ENCODE measurements at regions not wholly inside any gene's neighbourhood (a gene's known extent, or its start where the extent isn't known, plus 50 kb on each side); places are given as distances from the start of the nearest gene placed in this dataset.

DNA sequence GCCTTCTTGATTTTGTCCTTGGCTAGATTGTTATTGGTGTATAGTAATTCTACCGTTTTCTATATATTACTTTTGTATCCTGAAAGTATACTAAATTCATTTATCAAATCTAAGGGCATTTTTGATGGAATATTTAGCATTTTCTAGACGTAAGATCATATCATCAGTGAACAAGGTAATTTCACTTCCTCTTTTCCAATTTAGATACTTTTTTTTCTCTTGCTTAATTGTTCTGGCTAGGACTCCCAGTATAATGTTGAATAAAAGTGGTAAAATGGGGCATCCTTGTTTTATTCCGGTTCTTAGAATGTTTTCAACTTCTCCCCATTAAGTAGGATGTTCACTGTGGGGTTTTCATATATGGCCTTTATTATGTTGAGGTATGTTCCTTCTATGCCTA lies 260.7 kb downstream of the POLR1F start:
- no peak for DNase-seq (ENCODE audit: low read depth in 2 of 2)

- DNase-seq (ENCODE audit: low read depth in 2 of 2) = no peak
Observed at GRCh38 chr7:19442016-19442785, 266.6 kb downstream of the POLR1F start.

- no peak for DNase-seq (ENCODE audit: low read depth in 2 of 2)
Observed at GRCh38 chr7:19439517-19439916, 269.3 kb downstream of the POLR1F start.

GRCh38 chr7:19437446-19437845 lies 271.4 kb downstream of the POLR1F start:
- no peak for DNase-seq (ENCODE audit: low read depth in 2 of 2)

DNA sequence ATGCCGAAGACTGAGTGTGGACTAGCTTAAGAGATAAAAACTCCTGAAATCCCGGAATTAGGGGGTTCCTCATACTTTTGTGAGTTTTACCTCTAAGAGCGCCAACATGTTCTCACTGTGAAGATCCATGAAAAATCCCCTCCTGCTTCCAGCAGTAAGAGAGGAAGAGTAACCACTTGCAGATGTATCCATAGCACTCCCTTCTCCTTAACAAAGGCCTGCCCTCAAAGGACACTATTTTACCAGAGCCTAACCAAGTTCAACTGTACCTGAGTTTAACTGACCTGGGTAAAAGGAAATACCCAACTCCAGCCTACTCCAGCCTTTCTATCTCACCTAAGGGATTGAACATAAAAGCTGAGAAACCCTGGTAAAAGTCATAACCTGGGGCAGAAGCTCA lies 280.9 kb downstream of the POLR1F start:
- DNase-seq (ENCODE audit: low read depth in 2 of 2) = no peak

- no peak for DNase-seq (ENCODE audit: low read depth in 2 of 2)
Observed at GRCh38 chr7:19421861-19422260, 276.6 kb upstream of the FERD3L start.

DNA sequence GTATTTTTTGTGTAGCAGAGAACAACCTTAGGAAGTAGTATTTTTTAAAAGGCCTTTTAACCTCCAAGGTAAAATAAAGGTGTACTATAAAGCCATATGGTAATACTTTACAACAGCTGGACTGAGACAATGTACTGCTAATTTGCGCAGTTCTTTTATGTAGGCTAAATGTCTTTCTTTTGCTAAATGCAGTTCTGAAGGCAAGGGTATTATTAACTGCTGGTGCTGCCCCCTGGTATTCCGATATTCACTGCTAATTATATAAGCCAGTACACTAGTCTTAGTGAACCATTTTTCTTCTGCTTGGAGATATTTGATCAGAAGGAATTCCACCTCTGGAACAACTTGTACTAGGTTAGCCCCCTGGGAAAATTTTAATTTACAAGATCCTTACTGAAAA lies 272.0 kb upstream of the FERD3L start:
- no peak for DNase-seq (ENCODE audit: low read depth in 2 of 2)

DNA sequence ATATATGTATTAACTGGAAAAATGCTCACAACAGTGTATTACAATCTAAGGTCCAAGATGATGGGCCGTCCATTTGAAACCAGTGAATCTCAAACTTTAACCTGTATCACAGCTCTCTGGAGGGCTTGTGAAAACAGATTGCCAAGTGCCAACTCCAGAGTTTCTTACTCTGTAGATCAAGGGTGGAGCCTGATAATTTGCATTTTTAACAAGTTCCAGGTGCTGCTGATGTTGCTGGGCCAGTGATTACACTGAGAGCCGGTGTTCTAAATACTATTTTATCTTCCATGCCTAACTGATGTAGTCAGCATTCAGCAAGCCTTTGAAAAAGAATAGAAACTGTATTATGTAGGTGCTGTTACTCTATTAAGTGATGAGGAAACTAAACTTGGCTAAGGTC lies 269.9 kb upstream of the FERD3L start:
- no peak for DNase-seq (ENCODE audit: low read depth in 2 of 2)

- no peak for DNase-seq (ENCODE audit: low read depth in 2 of 2)
Observed at GRCh38 chr7:19413443-19413965, 268.3 kb upstream of the FERD3L start.

DNA sequence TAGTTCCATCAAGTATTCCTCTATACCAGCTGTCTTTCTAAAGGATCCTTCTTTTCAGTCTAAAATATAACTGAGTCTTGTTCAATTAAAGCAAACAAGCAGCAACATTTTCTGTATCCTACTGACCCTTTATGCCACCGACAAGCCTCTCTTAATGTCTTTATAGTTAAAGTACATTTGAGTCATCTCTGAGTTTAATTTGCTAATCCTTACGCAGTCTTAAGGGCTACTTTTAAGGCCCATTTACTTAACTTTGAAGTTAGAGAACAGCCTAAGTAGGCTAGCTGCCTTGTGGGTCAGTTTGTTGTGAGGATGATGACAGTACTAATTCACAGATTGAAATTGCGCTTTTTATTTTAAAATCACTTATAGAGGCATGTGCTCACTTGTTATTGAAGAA lies 265.5 kb upstream of the FERD3L start:
- DNase-seq (ENCODE audit: low read depth in 2 of 2) = no peak

- DNase-seq (ENCODE audit: low read depth in 2 of 2) = no peak
Observed at GRCh38 chr7:19410106-19410505, 264.9 kb upstream of the FERD3L start.

GRCh38 chr7:19408706-19409220 lies 263.5 kb upstream of the FERD3L start:
- no peak for DNase-seq (ENCODE audit: low read depth in 2 of 2)

DNA sequence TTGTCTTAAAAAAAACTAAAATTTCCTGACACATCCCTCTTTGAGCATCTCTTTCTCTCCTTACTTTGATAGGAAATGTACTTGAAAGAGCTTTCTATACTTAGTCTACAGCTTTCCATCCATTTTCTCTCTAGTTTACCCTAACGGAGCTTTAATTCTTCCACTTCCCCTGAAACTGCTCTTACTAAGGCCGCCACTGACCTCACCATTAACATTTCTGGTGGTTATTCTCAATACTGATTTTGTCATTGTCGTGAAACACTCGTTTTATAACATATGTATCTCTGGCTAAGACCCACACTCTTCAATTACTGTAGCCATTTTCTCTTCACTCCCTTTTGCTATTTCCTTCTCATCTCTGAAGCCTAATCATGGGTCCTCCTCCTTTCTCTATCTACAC lies 262.0 kb upstream of the FERD3L start:
- no peak for DNase-seq (ENCODE audit: low read depth in 2 of 2)

- no peak for DNase-seq (ENCODE audit: low read depth in 2 of 2)
Observed at GRCh38 chr7:19405541-19405940, 260.3 kb upstream of the FERD3L start.

GRCh38 chr7:19404912-19405329 lies 259.7 kb upstream of the FERD3L start:
- DNase-seq (ENCODE audit: low read depth in 2 of 2) = no peak

DNA sequence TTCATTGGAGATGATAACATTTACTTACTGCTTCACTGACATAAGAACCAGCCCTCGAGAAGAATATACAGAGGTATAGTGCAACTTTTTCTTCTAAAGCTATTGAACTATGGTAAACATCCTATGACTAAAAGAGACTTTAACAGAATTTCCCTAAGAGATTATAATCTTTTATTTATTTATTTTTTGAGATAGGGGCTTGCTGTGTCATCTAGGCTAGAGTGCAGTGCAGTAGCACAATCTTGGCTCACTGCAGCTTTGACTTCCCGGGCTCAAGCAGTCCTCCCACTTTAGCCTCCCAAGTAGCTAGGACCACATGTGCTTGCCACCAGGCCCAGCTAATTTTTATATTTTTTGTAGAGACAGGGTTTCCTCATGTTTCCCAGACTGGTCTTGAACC lies 258.5 kb upstream of the FERD3L start:
- DNase-seq (ENCODE audit: low read depth in 2 of 2) = no peak

GRCh38 chr7:19401461-19401860 lies 256.2 kb upstream of the FERD3L start:
- no peak for DNase-seq (ENCODE audit: low read depth in 2 of 2)

- no peak for DNase-seq (ENCODE audit: low read depth in 2 of 2)
Observed at GRCh38 chr7:19400758-19401254, 255.6 kb upstream of the FERD3L start.

DNA sequence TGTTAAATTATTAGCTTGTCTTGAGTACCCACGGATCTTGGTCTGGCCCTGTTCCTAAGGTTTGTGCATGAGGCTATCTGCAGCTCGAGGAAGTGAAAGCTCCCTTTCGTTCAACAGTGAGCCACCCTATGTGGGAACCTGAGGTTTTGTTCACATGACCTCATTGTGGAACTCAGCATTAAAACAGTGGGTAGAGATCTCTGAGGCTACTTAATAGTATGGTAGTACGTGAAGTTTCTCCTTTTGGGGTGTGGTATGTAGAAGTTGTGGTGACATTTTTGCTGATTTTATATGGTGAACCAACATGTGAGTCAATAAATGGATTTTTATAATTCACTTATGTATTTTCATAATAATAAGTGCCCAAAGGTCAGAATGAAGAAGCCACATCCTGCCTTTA lies 252.7 kb upstream of the FERD3L start:
- DNase-seq (ENCODE audit: low read depth in 2 of 2) = no peak

- no peak for DNase-seq (ENCODE audit: low read depth in 2 of 2)
Observed at GRCh38 chr7:19392246-19392645, 247.0 kb upstream of the FERD3L start.

- no peak for DNase-seq (ENCODE audit: low read depth in 2 of 2)
Observed at GRCh38 chr7:19390795-19391194, 245.6 kb upstream of the FERD3L start.

DNA sequence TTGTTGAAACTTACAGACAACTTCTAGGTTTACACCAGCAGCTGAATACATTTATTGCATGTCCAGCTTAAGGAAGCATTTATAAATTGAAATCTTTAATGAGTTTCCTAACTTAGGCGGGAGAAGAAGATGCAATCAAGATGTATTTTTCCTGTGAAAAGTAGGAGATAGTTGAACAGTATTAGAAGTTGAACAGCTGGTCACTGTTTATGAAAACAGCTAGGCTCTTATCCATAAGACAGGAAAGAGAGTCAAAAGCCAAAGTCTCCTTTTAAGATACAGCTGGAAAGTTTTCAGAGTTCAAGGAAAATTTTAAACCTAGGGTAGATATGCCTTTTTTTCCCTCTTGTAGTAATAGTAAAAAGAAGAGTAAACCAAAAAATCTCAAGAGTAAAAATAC lies 236.1 kb upstream of the FERD3L start:
- DNase-seq (ENCODE audit: low read depth in 2 of 2) = no peak

- DNase-seq (ENCODE audit: low read depth in 2 of 2) = no peak
Observed at GRCh38 chr7:19378345-19378714, 233.1 kb upstream of the FERD3L start.
